CD4-positive, alpha-beta T cell treated with Interleukin-6 for 4 hours (primary cell): ENCODE measurements at regions not wholly inside any gene's neighbourhood (a gene's known extent, or its start where the extent isn't known, plus 50 kb on each side); places are given as distances from the start of the nearest gene placed in this dataset.
"Not testable (repeated sequence)": the region's sequence is repeated elsewhere in the genome, so short reads cannot be mapped to it uniquely, and the experiment has no call there.

Source experiments
- DNase-seq: peaks from one replicate; pipeline ENCODE4 v3.0.0-alpha.2; 2020; ENCODE audit warnings: mixed read lengths

DNA sequence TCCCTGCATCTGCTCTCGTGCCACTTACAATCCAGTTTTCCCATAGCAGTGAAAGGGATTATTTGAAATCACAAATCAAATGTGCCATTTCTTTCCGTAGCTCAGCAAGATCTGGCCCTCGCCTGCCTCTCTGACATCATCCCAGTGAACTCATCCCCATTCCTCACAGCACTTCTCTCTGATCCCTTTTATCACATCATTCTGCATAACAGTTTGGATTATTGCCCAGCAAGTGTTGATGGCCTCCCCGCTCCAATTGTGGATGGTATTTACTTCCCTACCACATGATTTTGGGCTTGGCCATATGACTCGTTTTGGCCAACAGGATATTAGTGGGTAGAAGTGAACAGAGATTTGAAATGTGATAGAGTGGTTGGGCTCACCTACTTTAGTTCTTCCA is 185.0 kb downstream of the NPIPA7 start:
- not testable (repeated sequence) for DNase-seq

DNA sequence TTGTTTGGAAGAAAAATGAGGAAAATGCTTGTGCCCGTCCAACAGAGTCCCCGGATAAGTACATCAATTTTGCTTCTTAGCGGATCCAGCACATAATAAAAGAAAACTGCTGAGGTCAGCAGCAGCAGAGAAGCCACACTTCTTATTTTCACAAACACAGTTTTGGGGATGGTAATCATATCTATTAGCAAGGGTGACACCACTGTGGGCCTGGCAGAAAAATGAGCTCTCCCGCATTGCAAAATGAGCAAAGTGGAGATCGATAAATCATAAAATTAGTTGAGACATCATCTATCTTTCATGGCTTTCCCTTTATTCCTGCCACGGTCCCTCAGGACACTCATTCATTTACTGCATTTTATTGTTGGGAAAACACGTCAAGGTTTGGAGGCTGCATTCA is 186.4 kb downstream of the NPIPA7 start:
- DNase-seq, result not testable (repeated sequence)

DNA sequence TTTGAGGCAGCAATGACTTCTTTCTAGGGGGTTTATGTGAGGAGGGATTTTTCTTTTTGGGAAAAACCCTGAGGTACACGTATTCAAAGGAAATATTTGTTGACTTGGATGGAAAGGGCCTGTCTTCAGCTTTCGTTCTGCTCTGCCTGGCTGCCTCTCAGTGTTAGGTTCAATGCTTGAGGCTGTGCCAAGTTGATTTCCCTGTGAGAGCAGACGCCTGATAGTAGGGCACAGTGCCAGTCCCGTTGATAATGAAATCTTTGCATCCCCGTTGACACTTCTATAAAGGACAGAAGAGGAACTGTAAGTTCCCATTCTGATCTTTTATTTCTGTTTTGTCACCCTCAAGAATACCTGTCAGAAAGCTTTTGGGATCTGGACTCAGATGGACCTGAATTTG is 191.1 kb downstream of the NPIPA7 start:
- DNase-seq, result not testable (repeated sequence)

DNA sequence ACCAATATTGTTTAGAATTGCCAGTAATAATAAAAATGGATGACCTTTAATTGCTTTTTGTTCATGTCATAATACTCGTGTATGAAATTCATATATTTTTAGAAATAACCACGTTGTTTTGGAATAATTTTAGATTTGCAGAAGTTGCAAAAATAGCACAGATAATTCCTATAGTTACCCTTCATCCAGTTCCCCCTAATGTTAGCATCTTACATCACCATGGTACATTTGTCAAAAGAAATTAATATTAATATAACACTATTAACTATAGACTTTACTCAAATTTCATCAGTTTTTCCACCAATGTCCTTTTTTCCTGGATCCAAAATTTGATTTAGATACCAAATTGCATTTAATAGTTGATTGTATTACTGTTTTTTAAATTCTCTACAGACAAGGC is 191.9 kb downstream of the NPIPA7 start:
- DNase-seq, result not testable (repeated sequence)

DNA sequence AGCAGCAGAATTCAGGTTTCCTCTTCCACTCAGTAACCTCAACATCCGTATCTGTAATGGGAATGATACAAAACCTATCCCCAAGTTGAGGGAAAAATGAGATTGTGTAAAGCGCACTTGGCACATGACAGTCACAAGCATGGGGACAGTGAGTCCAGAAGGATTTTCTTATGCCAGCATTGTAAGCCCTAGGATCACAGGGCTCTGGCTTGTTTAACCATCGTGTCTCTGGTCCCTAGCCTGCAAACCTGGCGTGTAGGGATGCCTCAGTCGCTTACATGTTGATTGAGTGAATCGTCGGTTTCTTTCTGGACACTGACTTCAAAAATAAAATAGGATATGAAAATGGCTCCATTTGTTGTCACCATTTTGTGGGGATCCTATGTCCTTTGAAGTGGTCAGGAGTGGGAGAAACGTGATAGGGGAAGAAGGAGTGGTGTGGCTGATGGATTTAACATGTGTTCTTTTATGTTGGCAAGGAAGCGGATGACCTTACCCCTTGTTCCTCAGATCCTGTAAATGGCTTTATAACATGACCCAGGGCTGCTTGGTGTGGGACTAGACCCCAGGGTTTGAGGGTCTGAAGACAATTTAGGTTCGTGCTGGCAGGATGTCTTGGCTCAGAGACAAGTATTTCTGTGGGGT is 193.3 kb downstream of the NPIPA7 start:
- DNase-seq, result not testable (repeated sequence)

DNA sequence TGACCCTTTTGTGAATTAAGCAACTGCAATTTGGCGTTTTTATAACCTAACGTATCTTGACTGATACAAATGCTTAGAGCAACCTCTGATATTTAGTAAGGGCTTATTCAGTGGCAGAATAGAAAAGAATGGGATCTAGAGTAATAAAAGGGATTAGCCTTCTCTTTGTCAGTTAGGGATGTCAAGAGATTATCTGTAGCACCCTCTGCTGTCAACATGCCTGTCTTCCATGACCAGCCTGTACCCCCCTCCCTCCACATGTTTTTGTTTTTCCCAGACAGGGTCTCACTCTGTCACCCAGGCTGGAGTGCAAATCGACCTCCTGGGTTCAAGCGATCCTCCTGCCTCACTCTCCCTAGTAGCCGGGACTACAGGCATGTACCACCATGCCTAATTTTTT is 198.1 kb downstream of the NPIPA7 start:
- DNase-seq, result not testable (repeated sequence)

DNA sequence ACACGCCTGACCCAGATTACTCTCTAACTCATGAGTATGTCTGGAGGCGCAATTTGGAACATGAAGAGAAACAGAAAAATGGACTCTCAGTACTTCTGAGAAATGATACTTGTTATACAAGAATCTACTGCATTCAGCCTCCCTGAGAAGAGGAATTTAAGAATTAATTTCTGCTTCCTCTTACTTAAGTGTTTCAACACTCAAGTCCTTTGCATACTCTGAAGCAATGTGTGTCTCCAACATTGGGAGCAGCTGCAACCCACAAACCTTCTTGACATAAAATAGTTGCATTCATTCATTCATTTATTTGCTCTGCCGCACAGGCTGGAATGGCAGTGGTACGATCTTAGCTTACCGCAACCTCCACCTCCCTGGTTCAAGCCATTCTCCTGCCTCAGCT is 199.8 kb downstream of the NPIPA7 start:
- DNase-seq, result no peak

DNA sequence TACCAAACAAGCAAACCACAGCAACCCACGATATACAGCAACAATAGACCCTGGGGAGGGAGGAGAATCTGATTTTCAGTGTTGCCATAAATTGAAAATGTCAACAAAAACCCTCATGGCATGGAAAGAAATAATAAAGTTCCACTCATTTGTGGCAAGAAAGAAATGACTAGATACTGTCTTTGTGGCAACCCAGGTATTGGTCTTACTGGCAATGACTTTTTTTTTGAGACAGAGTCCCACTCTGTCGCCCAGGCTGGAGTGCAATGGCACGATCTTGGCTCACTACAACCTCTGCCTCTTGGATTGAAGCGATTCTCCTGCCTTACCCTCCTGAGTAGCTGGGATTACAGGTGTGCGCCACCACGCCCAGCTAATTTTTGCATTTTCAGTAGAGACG is 204.0 kb downstream of the NPIPA7 start:
- DNase-seq, result not testable (repeated sequence)

DNA sequence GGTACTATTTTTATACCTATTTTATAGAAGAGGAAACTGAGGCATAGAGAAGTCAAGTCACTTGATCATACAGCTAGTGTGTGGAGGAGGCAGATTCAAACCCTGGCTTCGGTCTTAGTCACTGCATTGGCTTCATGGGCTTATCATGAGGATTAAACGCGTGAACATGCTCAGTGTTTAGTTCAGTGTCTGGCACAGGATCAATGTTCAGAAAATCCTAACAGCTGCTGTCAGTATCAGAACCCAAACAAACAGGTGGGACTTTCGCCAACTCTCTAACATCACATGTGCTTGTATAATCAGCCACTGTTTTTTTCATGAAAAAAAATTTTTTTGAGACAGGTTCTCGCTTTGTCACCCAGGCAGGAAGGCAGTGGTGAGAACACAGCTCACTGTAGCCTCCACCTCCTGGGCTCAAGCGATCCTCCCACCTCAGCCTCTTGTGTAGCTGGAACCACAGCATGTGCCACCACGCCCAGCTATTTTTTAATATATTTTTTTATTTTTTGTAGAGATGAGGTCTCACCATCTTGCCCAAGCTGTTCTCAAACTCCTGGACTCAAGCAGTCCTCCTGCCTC is 207.2 kb downstream of the NPIPA7 start:
- DNase-seq, result not testable (repeated sequence)

DNA sequence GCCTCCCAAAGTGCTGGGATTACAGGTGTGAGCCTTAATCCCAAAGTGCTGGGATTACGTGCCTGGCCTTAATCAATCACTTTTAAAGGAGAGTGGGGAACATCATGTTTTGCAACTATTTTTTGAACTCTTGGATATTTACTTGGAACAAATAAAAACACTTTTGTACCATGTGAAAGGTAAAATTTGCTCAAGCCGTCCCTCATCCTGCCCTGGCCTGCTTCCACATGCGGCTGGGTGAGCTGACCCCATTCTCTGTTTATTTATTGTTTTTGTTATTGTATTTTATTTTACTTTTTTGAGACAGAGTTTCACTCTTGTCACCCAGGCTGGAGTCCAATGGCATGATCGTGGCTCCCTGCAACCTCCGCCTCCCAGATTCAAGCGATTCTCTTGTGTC is 208.0 kb downstream of the NPIPA7 start:
- not testable (repeated sequence) for DNase-seq

DNA sequence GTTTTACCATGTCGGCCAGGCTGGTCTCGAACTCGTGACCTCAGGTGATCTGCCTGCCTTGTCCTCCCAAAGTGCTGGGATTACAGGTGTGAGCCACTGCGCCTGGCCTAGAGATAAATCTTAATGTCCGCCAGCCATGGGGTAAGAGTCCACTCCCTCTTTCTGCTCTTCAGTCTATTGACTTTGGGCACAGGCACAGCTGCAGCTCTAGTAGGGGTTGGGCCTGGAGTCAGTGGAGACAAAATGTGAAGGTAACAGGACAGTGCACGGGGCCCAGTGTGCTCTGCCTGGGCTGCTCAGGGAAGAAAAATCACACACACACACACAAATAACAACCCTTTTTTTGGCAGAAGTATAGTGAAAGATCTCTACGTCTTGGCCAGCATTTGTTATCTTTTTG is 209.5 kb downstream of the NPIPA7 start:
- not testable (repeated sequence) for DNase-seq

DNA sequence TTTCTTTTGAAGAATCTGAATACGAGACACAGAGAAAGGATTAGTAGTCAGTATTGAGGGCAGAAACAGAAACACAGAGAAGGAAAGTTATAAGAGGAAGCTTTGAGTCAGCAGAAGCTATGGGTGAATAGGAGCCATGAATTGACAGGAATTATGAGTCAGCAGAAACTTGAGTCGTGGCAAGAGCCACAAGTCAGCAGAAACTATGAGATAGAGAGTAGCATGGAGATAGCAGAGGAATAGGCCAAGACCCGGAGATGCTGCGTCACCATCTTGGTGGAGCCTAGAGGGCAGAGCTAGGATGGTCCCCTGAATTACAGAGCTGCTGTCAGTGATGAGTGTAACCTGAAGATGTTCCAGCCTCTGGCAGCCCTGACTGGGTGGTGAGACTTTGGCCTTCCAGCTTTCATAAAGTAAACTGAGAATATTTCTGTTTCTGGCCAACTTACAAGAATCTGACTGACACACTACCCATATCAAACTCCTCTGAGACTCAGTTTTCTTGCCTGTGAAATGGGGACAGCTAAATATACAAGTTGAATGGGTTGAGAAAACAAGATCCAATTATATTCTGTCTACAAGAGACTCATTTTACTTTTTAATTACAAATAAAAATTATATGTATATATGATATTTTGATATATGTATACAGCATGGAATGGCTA is 211.8 kb downstream of the NPIPA7 start:
- DNase-seq, result not testable (repeated sequence)

DNA sequence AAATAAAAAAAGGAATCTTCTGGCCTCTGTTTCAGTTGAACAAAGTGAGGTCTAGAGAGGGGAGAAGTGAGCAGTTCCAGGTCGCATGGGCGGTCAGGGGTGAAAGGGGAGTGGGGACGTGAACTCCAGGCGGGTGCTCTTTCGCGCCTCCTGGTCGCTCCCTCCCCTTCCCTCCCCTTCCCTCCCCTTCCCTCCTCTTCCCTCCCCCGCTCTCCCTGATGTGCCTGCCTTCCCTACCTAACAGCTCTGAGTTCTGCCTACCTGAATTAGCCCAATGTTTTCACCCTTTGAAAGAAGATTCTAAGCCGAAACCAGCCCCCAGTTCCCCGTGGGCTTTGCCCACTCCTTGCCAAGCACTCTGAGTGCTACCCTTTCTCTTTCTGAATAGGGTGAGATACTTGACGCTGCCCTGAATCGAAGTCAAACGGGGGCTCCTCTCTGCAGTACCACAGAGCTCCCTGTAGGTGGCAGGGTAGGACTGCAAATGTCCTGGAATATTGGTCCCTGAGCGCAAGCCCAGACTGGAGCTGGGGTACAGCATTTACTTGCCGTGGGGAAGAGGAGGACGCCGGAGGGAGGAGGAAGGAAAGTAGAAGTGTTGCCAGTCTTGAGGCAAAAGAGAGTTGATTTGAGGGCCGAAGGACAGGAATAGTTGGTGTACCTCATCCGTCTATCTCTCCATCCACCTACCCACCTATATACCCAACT is 214.4 kb downstream of the NPIPA7 start:
- peak; percentile 1 for DNase-seq

DNA sequence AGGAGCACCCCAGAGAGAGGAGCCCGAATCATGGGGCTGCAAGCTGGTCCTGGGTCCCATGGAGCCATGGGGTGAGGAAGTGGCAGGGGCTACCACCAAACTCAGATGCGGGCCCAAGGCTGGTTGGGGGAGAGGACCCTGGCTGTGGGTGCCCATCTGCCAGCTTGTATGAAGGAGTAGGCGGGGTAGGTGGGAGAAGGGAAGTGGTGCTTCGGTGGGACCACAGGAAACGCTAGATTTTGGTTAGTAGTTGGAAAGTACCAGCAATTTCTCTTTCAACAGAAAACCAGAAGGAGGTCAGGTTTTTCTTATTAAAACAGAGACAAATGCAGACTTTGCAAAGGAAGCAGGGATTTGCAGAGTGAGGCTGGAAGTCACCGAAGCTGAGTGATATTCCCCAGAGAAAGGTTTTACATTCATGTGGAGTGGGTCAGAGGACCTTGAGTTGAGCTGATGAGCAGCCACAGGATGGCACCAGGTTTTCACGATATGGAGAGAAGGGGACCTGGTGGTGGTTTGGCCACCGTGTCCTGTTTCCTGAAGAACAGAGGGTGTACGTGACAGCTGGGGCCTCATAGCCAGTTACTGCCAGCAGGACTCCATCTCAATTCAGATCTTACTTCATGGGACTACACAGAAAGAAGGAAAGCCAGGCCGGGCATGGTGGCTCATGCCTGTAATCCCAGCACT is 216.2 kb downstream of the NPIPA7 start:
- DNase-seq, result not testable (repeated sequence)

DNA sequence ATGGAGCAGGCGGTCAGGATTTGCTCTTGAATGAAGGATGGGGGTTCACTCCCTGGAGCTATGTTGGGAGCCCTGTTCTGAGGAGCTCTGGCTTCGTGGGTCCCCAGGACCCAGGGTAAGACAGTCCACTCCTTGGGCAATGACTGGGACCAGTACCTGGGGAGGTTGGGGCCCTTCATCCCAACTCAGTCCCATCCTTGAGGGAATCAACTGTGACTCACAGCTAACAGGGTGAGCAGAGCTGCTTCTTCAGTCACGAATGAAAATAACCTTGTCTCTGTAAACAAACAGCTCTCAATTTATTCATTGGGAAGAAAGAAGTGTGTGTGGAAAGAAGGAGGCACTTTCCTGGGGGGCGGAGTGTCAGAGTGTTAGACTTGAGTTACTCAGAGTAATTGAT is 222.3 kb downstream of the NPIPA7 start:
- not testable (repeated sequence) for DNase-seq

DNA sequence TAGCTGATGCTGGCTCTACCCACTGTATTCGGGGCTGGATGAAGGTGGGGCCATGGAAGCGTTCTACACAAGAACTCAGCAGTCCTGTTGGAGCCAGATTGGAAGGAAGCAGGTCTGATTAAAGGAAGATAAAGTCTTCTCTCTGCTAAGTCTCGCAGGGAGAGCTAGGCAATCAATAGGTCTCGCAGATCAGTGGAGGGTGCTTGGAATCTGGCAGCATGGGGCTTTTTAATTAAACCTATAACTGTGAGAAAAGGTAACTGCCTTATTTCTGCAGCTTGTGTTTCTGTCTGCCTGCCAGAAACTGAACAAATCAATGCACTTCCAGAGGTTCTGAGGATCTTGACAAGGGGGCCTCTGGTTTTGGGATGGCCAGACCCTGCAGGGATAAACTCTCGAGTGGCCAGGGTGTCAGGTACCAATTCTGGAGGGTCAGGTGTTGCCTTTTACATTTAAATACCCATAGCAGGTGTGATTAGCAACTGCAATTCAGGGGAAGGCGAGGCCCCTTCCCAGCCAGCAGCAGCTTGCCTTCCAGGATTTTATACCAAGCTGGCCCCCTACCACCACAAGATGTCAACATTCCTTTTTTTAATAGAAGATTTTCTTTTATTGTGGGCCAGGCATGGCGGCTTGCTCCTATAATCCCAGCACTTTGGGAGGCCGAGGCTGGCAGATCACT is 228.6 kb downstream of the NPIPA7 start:
- DNase-seq, result not testable (repeated sequence)

DNA sequence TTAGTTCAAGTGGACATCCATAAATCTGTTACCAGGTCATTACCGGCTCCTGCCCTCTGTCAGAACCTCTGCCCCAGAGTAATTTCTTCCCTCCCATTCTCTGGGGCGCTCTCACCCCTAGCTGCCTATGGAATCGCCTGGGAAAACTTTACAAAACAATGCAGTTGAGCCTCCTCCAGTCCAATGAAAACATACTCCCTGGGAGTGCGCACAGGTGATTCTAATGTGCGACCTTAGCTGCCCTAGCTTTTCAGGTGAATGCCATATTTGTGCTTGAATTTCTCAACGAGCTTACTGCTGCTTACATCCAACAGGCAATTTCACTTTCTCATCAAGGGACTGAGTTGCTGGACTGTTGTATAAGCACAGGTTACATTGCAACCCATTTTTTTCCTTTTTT is 230.7 kb downstream of the NPIPA7 start:
- DNase-seq, result not testable (repeated sequence)

DNA sequence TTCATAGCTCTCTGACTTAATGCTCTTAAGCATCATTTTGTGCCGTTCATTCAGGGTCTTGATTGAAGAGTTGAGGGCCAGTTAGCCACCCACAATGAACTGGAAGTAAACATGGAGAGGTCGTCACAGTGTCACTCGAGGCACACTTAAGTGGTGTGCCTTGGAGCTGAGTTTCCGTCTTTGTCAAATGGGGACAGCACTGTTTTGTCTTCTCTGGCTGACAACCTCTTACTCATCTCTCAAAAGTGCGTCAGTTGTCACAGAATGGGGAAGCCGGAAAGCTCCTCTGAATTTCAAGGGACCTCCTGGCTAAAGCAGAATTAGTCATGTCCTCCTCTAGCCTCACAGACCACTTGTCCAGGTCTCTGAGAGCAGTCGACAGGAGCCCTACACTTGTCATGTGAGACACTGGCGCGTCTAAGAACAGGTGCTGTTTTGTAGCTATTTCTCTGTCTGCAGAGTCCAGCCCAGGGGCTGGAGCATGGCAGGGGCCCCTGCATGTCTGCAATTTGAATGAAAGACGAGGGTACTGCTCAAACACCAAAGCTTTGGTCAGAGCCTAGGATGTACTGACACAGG is 231.5 kb downstream of the NPIPA7 start:
- DNase-seq, result not testable (repeated sequence)

DNA sequence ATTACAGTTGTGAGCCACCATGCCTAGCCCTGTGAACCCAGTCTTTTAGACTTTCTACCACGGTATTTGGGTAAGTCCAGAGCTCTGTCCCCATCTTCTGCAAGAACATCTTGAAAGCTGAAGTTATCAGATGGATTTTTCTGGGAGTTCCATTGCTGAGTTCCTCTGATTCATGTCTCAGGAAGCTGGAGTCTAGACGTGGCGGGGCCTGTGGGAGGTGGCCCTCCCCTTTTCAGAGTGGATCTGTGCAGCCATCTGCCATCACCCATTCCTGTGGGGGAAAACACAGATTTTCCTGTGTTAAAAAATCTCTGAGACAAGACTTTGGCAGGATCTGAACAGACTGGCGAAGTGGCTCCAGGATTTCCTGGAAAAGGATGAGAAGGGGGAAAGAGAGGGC is 234.3 kb downstream of the NPIPA7 start:
- DNase-seq, result not testable (repeated sequence)

DNA sequence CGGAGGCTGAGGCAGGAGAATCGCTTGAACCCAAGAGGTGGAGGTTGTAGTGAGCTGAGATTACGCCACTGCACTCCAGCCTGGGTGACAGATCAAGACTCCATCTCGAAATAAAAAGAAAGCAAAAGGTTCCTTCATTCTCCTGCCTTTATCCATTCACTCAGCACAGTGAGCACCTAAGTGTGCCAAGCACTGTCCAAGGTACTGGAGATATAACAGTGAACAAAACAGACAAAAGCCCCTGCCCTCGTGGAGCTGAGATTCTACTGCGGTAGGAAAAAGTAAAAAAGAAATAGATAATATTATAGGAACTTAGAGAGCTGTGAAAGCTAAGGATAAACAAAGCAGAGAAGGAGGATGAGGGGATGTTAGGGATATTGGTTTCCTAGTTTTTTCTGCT is 235.5 kb downstream of the NPIPA7 start:
- not testable (repeated sequence) for DNase-seq

DNA sequence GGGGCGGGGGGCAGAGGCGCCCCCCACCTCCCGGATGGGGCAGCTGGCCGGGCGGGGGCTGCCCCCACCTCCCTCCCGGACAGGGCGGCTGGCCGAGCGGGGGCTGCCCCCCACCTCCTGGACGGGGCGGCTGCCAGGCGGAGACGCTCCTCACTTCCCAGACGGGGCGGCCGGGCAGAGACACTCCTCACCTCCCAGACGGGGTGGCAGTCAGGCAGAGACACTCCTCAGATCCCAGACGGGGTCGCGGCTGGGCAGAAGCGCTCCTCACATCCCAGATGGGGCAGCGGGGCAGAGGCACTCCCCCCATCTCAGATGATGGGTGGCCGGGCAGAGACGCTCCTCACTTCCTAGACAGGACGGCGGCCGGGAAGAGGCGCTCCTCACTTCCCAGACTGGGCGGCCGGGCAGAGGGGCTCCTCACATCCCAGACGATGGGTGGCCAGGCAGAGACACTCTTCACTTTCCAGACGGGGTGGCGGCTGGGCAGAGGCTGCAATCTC is 240.1 kb downstream of the NPIPA7 start:
- DNase-seq, result not testable (repeated sequence)

DNA sequence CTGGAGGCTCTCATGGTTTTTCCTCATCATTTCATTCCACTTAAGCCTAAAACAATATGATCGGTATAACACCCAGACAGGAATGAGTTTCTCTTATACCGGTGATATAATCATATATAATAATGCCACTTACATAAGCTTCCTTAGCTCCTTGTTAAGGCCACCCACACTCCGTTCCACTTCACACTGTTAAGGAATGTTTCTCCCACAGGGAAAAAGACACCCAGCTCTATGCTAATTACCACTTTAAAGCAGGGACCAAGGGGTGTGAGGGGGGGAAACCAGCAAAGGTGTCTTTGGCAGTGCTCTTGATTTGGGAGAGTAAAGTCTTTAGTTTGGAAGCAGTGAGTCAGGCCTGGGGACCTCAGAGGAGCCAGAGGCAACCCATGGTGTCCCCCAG is 245.4 kb downstream of the NPIPA7 start:
- not testable (repeated sequence) for DNase-seq
